ENCODE measurements at regions not wholly inside any gene's neighbourhood (a gene's known extent, or its start where the extent isn't known, plus 50 kb on each side); places are given as distances from the start of the nearest gene placed in this dataset.

GRCh38 chr14:83007641-83008225 lies 1474.1 kb upstream of the SEL1L start:
- Mint-ChIP-seq H3K4me3 (no peak overlapping the region), H3K27ac (ENCODE audit: unreplicated experiment) (no peak overlapping the region), H3K4me1 (no peaks in the 10 kb centered on the region), H3K36me3 (ENCODE audit: low read depth) (peaks cover 4% of the 10 kb centered on the region), H3K9me3 (peaks cover 8% of the 10 kb centered on the region), H3K27me3 (ENCODE audit: low read depth) (no peaks in the 10 kb centered on the region)
- DNase-seq (ENCODE audit: low read depth, low spot score) = no peak
- TF ChIP-seq CTCF (conservative IDR thresholded peaks at IDR 0.05) = no peak

GRCh38 chr14:83017296-83017695 lies 1483.6 kb upstream of the SEL1L start:
- peaks cover 2% of the 10 kb centered on the region for H3K36me3 Mint-ChIP-seq (ENCODE audit: low read depth)
- H3K4me3 Mint-ChIP-seq = no peak overlapping the region
- TF ChIP-seq CTCF (conservative IDR thresholded peaks at IDR 0.05) = no peak

GRCh38 chr14:83019744-83020414 lies 1486.2 kb upstream of the SEL1L start:
- no peak for TF ChIP-seq CTCF (conservative IDR thresholded peaks at IDR 0.05)
- H3K36me3 Mint-ChIP-seq (ENCODE audit: low read depth) = no peaks in the 10 kb centered on the region
- DNase-seq (ENCODE audit: low read depth, low spot score) = no peak
- H3K27me3 Mint-ChIP-seq (ENCODE audit: low read depth) = no peaks in the 10 kb centered on the region
- H3K4me3 Mint-ChIP-seq = no peak overlapping the region
- H3K27ac Mint-ChIP-seq (ENCODE audit: unreplicated experiment) = no peak overlapping the region
- peaks cover 3% of the 10 kb centered on the region for H3K9me3 Mint-ChIP-seq
- H3K4me1 Mint-ChIP-seq = peaks cover 5% of the 10 kb centered on the region

More at GRCh38 chr14:83017296-83017695, 1483.6 kb upstream of the SEL1L start:
- H3K27me3 Mint-ChIP-seq (ENCODE audit: low read depth) = no peaks in the 10 kb centered on the region
- H3K27ac Mint-ChIP-seq (ENCODE audit: unreplicated experiment) = no peak overlapping the region
- no peak for DNase-seq (ENCODE audit: low read depth, low spot score)
- peaks cover 5% of the 10 kb centered on the region for H3K9me3 Mint-ChIP-seq
- peaks cover 5% of the 10 kb centered on the region for H3K4me1 Mint-ChIP-seq

GRCh38 chr14:83021323-83021722 lies 1487.7 kb upstream of the SEL1L start:
- TF ChIP-seq CTCF (conservative IDR thresholded peaks at IDR 0.05) = no peak
- peaks cover 3% of the 10 kb centered on the region for H3K9me3 Mint-ChIP-seq
- H3K27ac Mint-ChIP-seq (ENCODE audit: unreplicated experiment) = no peak overlapping the region
- H3K4me1 Mint-ChIP-seq = peaks cover 5% of the 10 kb centered on the region
- no peaks in the 10 kb centered on the region for H3K27me3 Mint-ChIP-seq (ENCODE audit: low read depth)
- DNase-seq (ENCODE audit: low read depth, low spot score) = no peak
- no peak overlapping the region for H3K4me3 Mint-ChIP-seq
- H3K36me3 Mint-ChIP-seq (ENCODE audit: low read depth) = no peaks in the 10 kb centered on the region

GRCh38 chr14:83023369-83023768 lies 1489.7 kb upstream of the SEL1L start:
- peaks cover 5% of the 10 kb centered on the region for H3K4me1 Mint-ChIP-seq
- H3K9me3 Mint-ChIP-seq = peaks cover 3% of the 10 kb centered on the region
- no peak for TF ChIP-seq CTCF (conservative IDR thresholded peaks at IDR 0.05)
- H3K4me3 Mint-ChIP-seq = no peak overlapping the region
- no peaks in the 10 kb centered on the region for H3K36me3 Mint-ChIP-seq (ENCODE audit: low read depth)
- no peak overlapping the region for H3K27ac Mint-ChIP-seq (ENCODE audit: unreplicated experiment)
- DNase-seq (ENCODE audit: low read depth, low spot score) = no peak
- H3K27me3 Mint-ChIP-seq (ENCODE audit: low read depth) = no peaks in the 10 kb centered on the region
